Thyroid gland (tissue), 4 donors: ENCODE measurements at regions not wholly inside any gene's neighbourhood (a gene's known extent, or its start where the extent isn't known, plus 50 kb on each side); places are given as distances from the start of the nearest gene placed in this dataset.

ENCODE experiments used
- DNase-seq, 2 donors: peaks; one replicate each; pipeline ENCODE4 v3.0.0-alpha.2; 2019
- H3K27ac ChIP-seq, 3 donors: fragments of 200-600 bp; sonication (generic); 1 replicate in 2 of 3; 2 replicates in 1 of 3; pipeline ENCODE4 v1.5.1; 2016 to 2019; ENCODE audit warnings: mild to moderate bottlenecking in 1 of 3, moderate library complexity in 1 of 3
- H3K27me3 ChIP-seq: fragments of 200-600 bp; sonication (generic); one replicate; pipeline ENCODE4 v1.5.1; 2019
- H3K36me3 ChIP-seq, 2 donors: fragments of 200-600 bp; sonication (generic); one replicate each; pipeline ENCODE4 v1.5.1; 2016 to 2019
- H3K4me1 ChIP-seq, 2 donors: fragments of 200-600 bp; sonication (generic); one replicate each; pipeline ENCODE4 v1.5.1; 2017 to 2019
- H3K4me3 ChIP-seq, 3 donors: fragments of 200-600 bp; sonication (generic); replicated peaks in 1 of 3; 1 replicate in 2 of 3; 2 replicates in 1 of 3; pipeline ENCODE4 v1.5.1; 2016; ENCODE audit warnings: mild to moderate bottlenecking in 1 of 3
- H3K9me3 ChIP-seq: fragments of 200-600 bp; sonication (generic); one replicate; pipeline ENCODE4 v1.5.1; 2017
- CTCF ChIP-seq, 6 experiments: fragments of 200-600 bp in 3 of 6; fragments of 450-650 bp in 3 of 6; sonication (generic) in 3 of 6; IDR thresholded peaks; one replicate each; pipeline ENCODE4 v1.5.1; 2016 to 2019; ENCODE audit warnings: antibody characterized with exemption in 6 of 6, mild to moderate bottlenecking in 2 of 6, inconsistent platforms in 1 of 6, moderate library complexity in 1 of 6
- POLR2A ChIP-seq, 2 donors: fragments of 450-650 bp; IDR thresholded peaks; one replicate each; pipeline ENCODE4 v1.6.1; 2017; ENCODE audit warnings: antibody characterized with exemption in 2 of 2, mild to moderate bottlenecking in 2 of 2, moderate library complexity in 1 of 2
- WGBS, 2 donors: methylation state at CpG; one replicate each; pipeline ENCODE4 v1.1.5; 2017; 5-methylcytosine and 5-hydroxymethylcytosine counted together
- intact Hi-C: fragments of 100-400 bp; cut with DNase I; formaldehyde crosslinking; loops from one replicate; pipeline ENCODE4 v1.15.1; 2023

GRCh38 chr10:35890676-35891495 lies 248.8 kb upstream of the FZD8 start:
- Histone ChIP-seq H3K9me3 (no peaks in the 10 kb centered on the region), H3K27me3 (no peaks in the 10 kb centered on the region), H3K4me1 (no peaks in the 10 kb centered on the region), H3K4me3 (no peak overlapping the region), H3K36me3 (no peaks in the 10 kb centered on the region), H3K27ac (no peak overlapping the region)
- DNase-seq: no peak
- 71 to 74% methylated on average over 2 of the region's 2 CpGs for WGBS, 2 donors
- intact Hi-C loops: no loop called here
- no peak for TF ChIP-seq CTCF (IDR thresholded peaks at IDR 0.05)
- TF ChIP-seq POLR2A (IDR thresholded peaks at IDR 0.05): no peak

- H3K27me3 ChIP-seq: no peaks in the 10 kb centered on the region
- H3K4me3 ChIP-seq: no peak overlapping the region
- no peaks in the 10 kb centered on the region for H3K36me3 ChIP-seq
- TF ChIP-seq POLR2A (IDR thresholded peaks at IDR 0.05) (no peak), CTCF (IDR thresholded peaks at IDR 0.05) (no peak)
- no peaks in the 10 kb centered on the region for H3K4me1 ChIP-seq
- intact Hi-C loops: no loop called here
- H3K27ac ChIP-seq: no peak overlapping the region
- no peaks in the 10 kb centered on the region for H3K9me3 ChIP-seq
- WGBS, 2 donors: 84 to 88% methylated on average over 14 of the region's 14 CpGs
- no peak for DNase-seq
Observed at GRCh38 chr10:35889971-35890675, 248.0 kb upstream of the FZD8 start.

- Histone ChIP-seq H3K27me3 (no peaks in the 10 kb centered on the region), H3K36me3 (no peaks in the 10 kb centered on the region), H3K9me3 (no peaks in the 10 kb centered on the region), H3K27ac (no peak overlapping the region), H3K4me3 (no peak overlapping the region), H3K4me1 (no peaks in the 10 kb centered on the region)
- TF ChIP-seq CTCF (IDR thresholded peaks at IDR 0.05): no peak
- TF ChIP-seq POLR2A (IDR thresholded peaks at IDR 0.05): no peak
- WGBS, 2 donors: 51 to 69% methylated on average over 2 of the region's 2 CpGs
- intact Hi-C loops: no loop called here
- DNase-seq: no peak
Observed at GRCh38 chr10:35889226-35889625, 247.1 kb upstream of the FZD8 start.

GRCh38 chr10:35888400-35888799 lies 246.3 kb upstream of the FZD8 start:
- Histone ChIP-seq H3K36me3 (no peaks in the 10 kb centered on the region), H3K4me1 (no peaks in the 10 kb centered on the region), H3K27ac (no peak overlapping the region), H3K27me3 (no peaks in the 10 kb centered on the region), H3K4me3 (no peak overlapping the region), H3K9me3 (no peaks in the 10 kb centered on the region)
- no peak for DNase-seq
- TF ChIP-seq CTCF (IDR thresholded peaks at IDR 0.05) (no peak), POLR2A (IDR thresholded peaks at IDR 0.05) (no peak)
- 98% methylated on average over 5 of the region's 5 CpGs for WGBS, 2 donors
- intact Hi-C loops: no loop called here

- Histone ChIP-seq H3K27me3 (no peaks in the 10 kb centered on the region), H3K27ac (no peak overlapping the region), H3K36me3 (no peaks in the 10 kb centered on the region), H3K4me3 (no peak overlapping the region), H3K4me1 (no peaks in the 10 kb centered on the region), H3K9me3 (no peaks in the 10 kb centered on the region)
- no peak for DNase-seq
- intact Hi-C loops: no loop called here
- 89 to 93% methylated on average over 6 of the region's 6 CpGs for WGBS, 2 donors
- no peak for TF ChIP-seq POLR2A (IDR thresholded peaks at IDR 0.05)
- no peak for TF ChIP-seq CTCF (IDR thresholded peaks at IDR 0.05)
Observed at GRCh38 chr10:35887685-35888084, 245.6 kb upstream of the FZD8 start.
